NCI-H2081 (cell line): ENCODE measurements at regions not wholly inside any gene's neighbourhood (a gene's known extent, or its start where the extent isn't known, plus 50 kb on each side); places are given as distances from the start of the nearest gene placed in this dataset.
"Not testable (repeated sequence)": the region's sequence is repeated elsewhere in the genome, so short reads cannot be mapped to it uniquely, and the experiment has no call there.

Experiments
- DNase-seq, 2 experiments: peaks; one replicate each; lab custom pipeline; 2025; lab: John Stamatoyannopoulos, UW

- DNase-seq = no peak
Measured at GRCh38 chr6:27190126-27190525, 57.4 kb upstream of the PRSS16 start.

GRCh38 chr6:27194453-27194852 is 53.0 kb upstream of the PRSS16 start:
- not testable (repeated sequence) for DNase-seq

GRCh38 chr6:27195547-27195946 is 52.0 kb upstream of the PRSS16 start:
- not testable (repeated sequence) for DNase-seq
